Brain microvascular endothelial cell (primary cell): ENCODE measurements at regions not wholly inside any gene's neighbourhood (a gene's known extent, or its start where the extent isn't known, plus 50 kb on each side); places are given as distances from the start of the nearest gene placed in this dataset.

Experiments used
- DNase-seq: peaks from one replicate; pipeline ENCODE4 v3.0.0-alpha.2; 2020
- H3K27ac ChIP-seq: fragments of 250-450 bp; sonication (Bioruptor Pico); 2 replicates; pipeline ENCODE4 v1.5.1; 2020; ENCODE audit warnings: mild to moderate bottlenecking, moderate library complexity
- H3K27me3 ChIP-seq: fragments of 250-450 bp; sonication (Bioruptor Pico); replicated peaks from 2 replicates; pipeline ENCODE4 v1.5.1; 2020; ENCODE audit warnings: mild to moderate bottlenecking
- H3K36me3 ChIP-seq: fragments of 250-450 bp; sonication (Bioruptor Pico); replicated peaks from 2 replicates; pipeline ENCODE4 v1.5.1; 2020; ENCODE audit warnings: mild to moderate bottlenecking
- H3K4me3 ChIP-seq: 2 replicates; pipeline ENCODE4 v1.5.1; 2011; ENCODE audit warnings: low read depth, mild to moderate bottlenecking, control low read depth, low read length, moderate library complexity
- in situ Hi-C: cut with HindIII; loops from 2 replicates; pipeline ENCODE4 v1.10.0; 2017; ENCODE audit warnings: low sequenced_read_pairs, low pct_ligation_motif_present
- TF ChIP-seq, protein P1 (sequence below): IDR thresholded peaks from 2 replicates; pipeline ENCODE4 v1.5.1; 2011; ENCODE audit warnings: low read depth, mild to moderate bottlenecking, moderate library complexity, low read length, control low read depth, inconsistent platforms; ENCODE audit errors: missing control alignments

DNA sequence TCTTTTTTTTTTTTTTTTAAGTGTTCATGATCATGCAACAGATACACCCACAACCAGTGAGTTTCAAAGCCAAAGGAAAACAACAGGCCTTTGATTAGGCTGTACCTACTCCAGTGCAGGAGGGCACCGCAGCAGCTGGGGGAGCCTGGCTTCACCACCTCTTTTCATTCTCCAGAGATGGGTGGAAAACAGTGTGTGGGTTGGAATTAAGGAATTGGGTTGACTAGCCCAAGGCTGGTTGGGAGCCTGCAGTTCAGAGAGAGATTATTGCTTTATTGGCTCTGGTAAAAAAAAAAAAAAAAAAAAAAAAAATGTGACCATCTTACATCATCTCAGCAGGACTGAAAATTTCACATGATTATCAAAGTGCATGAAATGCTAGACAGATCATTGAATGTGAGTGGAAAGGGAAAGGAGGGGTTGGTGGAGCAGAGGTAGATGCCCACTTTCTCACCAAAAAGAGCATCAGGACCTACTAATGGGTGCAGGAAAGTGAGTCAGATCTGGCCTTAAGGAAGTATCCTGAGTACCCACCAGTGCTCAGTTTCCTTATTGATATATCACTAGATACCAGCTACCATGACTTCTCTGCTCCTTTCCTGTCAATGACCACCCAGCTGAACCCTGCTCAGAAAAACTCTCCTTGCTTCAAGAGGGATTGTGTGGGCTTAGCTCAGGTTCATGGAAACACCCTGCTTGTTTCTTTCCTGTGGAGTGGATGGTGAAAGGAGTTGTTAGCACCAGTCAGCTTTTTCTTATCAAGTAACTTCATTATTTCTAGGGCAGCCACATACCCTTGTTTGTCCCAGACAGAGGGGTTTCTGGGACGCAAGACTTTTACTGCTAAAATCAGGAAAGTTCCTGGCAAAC, 54.8 kb upstream of the DYRK2 start:
- in situ Hi-C loops = no loop called here
- Histone ChIP-seq H3K36me3 (no peaks in the 10 kb centered on the region), H3K27ac (no peak overlapping the region), H3K4me3 (no peak overlapping the region), H3K27me3 (no peaks in the 10 kb centered on the region)
- TF ChIP-seq, protein P1, sequence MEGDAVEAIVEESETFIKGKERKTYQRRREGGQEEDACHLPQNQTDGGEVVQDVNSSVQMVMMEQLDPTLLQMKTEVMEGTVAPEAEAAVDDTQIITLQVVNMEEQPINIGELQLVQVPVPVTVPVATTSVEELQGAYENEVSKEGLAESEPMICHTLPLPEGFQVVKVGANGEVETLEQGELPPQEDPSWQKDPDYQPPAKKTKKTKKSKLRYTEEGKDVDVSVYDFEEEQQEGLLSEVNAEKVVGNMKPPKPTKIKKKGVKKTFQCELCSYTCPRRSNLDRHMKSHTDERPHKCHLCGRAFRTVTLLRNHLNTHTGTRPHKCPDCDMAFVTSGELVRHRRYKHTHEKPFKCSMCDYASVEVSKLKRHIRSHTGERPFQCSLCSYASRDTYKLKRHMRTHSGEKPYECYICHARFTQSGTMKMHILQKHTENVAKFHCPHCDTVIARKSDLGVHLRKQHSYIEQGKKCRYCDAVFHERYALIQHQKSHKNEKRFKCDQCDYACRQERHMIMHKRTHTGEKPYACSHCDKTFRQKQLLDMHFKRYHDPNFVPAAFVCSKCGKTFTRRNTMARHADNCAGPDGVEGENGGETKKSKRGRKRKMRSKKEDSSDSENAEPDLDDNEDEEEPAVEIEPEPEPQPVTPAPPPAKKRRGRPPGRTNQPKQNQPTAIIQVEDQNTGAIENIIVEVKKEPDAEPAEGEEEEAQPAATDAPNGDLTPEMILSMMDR = no peak
- DNase-seq = no peak

DNA sequence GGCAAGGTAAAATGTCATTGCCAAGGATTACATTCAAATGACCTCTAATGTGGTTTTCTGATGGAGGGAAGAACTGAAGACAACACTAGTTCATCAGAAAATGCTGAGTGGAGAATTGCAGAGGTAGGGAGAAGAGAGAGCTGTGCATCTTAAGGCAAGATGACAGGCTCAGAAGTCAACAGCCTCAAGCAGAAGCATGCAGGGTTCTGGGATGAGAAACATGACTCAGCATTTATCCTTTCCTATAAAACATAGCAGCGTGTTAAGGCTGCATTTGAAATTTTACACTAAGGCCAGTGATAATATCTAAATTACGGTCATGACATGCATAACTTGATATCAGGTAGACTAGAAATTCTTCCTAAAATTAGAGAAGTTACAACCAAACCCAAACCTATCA, 53.7 kb upstream of the DYRK2 start:
- no peak overlapping the region for H3K27ac ChIP-seq
- TF ChIP-seq, protein P1 = no peak
- no peaks in the 10 kb centered on the region for H3K36me3 ChIP-seq
- no peak for DNase-seq
- no peak overlapping the region for H3K4me3 ChIP-seq
- in situ Hi-C loops = no loop called here
- H3K27me3 ChIP-seq = no peaks in the 10 kb centered on the region

DNA sequence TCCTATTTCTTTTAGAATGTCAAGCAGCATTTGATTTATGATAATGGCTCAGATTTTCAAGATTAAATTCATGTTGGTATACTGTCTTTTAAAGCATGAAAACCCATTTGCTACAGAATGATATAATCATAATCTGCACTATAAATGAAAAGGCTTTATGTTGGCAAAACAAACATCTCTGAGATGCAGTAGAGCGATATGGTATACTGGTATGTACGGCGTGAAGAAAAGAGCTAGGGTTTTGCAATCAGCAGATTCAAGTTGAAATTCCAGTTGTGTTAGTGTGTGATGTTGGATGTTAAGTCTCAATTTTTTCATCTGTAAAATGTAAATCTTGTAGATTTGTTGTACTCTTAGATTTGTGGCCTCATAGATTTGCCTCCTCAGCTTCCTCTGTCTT, 53.2 kb upstream of the DYRK2 start:
- no peak for DNase-seq
- no peak overlapping the region for H3K27ac ChIP-seq

DNA sequence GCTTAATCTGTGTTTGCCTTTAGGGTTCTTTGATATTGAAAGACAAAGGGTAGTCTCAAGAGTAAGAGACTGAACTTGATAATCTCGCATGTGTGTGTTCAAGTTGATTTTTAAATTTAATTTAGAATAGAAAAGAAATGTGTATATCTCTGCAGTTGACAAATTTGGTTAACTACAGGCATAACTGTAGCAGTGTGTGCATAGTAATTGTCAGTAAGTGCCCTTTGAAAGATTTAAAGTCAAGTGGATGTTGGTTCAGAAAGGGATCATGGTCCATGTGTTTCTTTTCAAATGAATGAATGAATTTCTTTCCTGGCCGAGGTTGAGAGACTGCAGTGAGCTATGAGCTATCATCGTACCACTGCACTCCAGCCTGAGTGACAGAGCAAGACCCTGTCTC, 49.9 kb upstream of the DYRK2 start:
- TF ChIP-seq, protein P1 = no peak
- H3K4me3 ChIP-seq = no peak overlapping the region
- in situ Hi-C loops = no loop called here
- no peak overlapping the region for H3K27ac ChIP-seq
- no peaks in the 10 kb centered on the region for H3K27me3 ChIP-seq
- no peak for DNase-seq
- no peaks in the 10 kb centered on the region for H3K36me3 ChIP-seq

More for the DNA sequence above, 53.2 kb upstream of the DYRK2 start:
- TF ChIP-seq, protein P1 = no peak
- Histone ChIP-seq H3K36me3 (no peaks in the 10 kb centered on the region), H3K27me3 (no peaks in the 10 kb centered on the region), H3K4me3 (no peak overlapping the region)
- in situ Hi-C loops = no loop called here
